ENCODE measurements at regions not wholly inside any gene's neighbourhood (a gene's known extent, or its start where the extent isn't known, plus 50 kb on each side); places are given as distances from the start of the nearest gene placed in this dataset.

GRCh38 chr17:55661963-55662834, 60.5 kb downstream of the TMEM100 start:
- TF ChIP-seq GABPA (IDR thresholded peaks at IDR 0.05; ENCODE audit: low read depth) (no peak), REST (IDR thresholded peaks at IDR 0.05; ENCODE audit: insufficient replicate concordance, low read depth) (no peak), POLR2AphosphoS5 (IDR thresholded peaks at IDR 0.05; ENCODE audit: low read depth) (no peak), CTCF (IDR thresholded peaks at IDR 0.05; ENCODE audit: insufficient read depth, low read length) (no peak), SPI1 (IDR thresholded peaks at IDR 0.05; ENCODE audit: borderline replicate concordance, low read depth) (no peak)
- no peak overlapping the region for H3K27ac ChIP-seq (replicated peaks)
- no peak overlapping the region for H3K4me3 ChIP-seq (replicated peaks; ENCODE audit: insufficient read depth, low read length)
- H3K27me3 ChIP-seq (ENCODE audit: insufficient read depth, poor library complexity, severe bottlenecking) = no peaks in the 10 kb centered on the region
- no peak for DNase-seq (ENCODE audit: low read depth in 1 of 2, low spot score in 1 of 2)

GRCh38 chr17:55661256-55661758, 61.4 kb downstream of the TMEM100 start:
- DNase-seq (ENCODE audit: low read depth in 1 of 2, low spot score in 1 of 2) = no peak
- Histone ChIP-seq H3K27ac (replicated peaks) (no peak overlapping the region), H3K4me3 (replicated peaks; ENCODE audit: insufficient read depth, low read length) (no peak overlapping the region), H3K27me3 (ENCODE audit: insufficient read depth, poor library complexity, severe bottlenecking) (no peaks in the 10 kb centered on the region)
- TF ChIP-seq GABPA (IDR thresholded peaks at IDR 0.05; ENCODE audit: low read depth) (no peak), CTCF (IDR thresholded peaks at IDR 0.05; ENCODE audit: insufficient read depth, low read length) (no peak), SPI1 (IDR thresholded peaks at IDR 0.05; ENCODE audit: borderline replicate concordance, low read depth) (no peak), REST (IDR thresholded peaks at IDR 0.05; ENCODE audit: insufficient replicate concordance, low read depth) (no peak), POLR2AphosphoS5 (IDR thresholded peaks at IDR 0.05; ENCODE audit: low read depth) (no peak)

- no peaks in the 10 kb centered on the region for H3K27me3 ChIP-seq (ENCODE audit: insufficient read depth, poor library complexity, severe bottlenecking)
- TF ChIP-seq POLR2AphosphoS5 (IDR thresholded peaks at IDR 0.05; ENCODE audit: low read depth) (no peak), GABPA (IDR thresholded peaks at IDR 0.05; ENCODE audit: low read depth) (no peak), SPI1 (IDR thresholded peaks at IDR 0.05; ENCODE audit: borderline replicate concordance, low read depth) (no peak)
Observed at GRCh38 chr17:55660178-55660886, 62.3 kb downstream of the TMEM100 start.

GRCh38 chr17:55659661-55660060, 63.0 kb downstream of the TMEM100 start:
- no peaks in the 10 kb centered on the region for H3K27me3 ChIP-seq (ENCODE audit: insufficient read depth, poor library complexity, severe bottlenecking)
- H3K27ac ChIP-seq (replicated peaks) = no peak overlapping the region
- no peak overlapping the region for H3K4me3 ChIP-seq (replicated peaks; ENCODE audit: insufficient read depth, low read length)
- DNase-seq (ENCODE audit: low read depth in 1 of 2, low spot score in 1 of 2) = no peak
- TF ChIP-seq SPI1 (IDR thresholded peaks at IDR 0.05; ENCODE audit: borderline replicate concordance, low read depth) (no peak), GABPA (IDR thresholded peaks at IDR 0.05; ENCODE audit: low read depth) (no peak), POLR2AphosphoS5 (IDR thresholded peaks at IDR 0.05; ENCODE audit: low read depth) (no peak), REST (IDR thresholded peaks at IDR 0.05; ENCODE audit: insufficient replicate concordance, low read depth) (no peak), CTCF (IDR thresholded peaks at IDR 0.05; ENCODE audit: insufficient read depth, low read length) (no peak)

More at GRCh38 chr17:55660178-55660886, 62.3 kb downstream of the TMEM100 start:
- Histone ChIP-seq H3K27ac (replicated peaks) (no peak overlapping the region), H3K4me3 (replicated peaks; ENCODE audit: insufficient read depth, low read length) (no peak overlapping the region)
- no peak for DNase-seq (ENCODE audit: low read depth in 1 of 2, low spot score in 1 of 2)
